Heart left ventricle (tissue), 16 donors: ENCODE measurements at regions not wholly inside any gene's neighbourhood (a gene's known extent, or its start where the extent isn't known, plus 50 kb on each side); places are given as distances from the start of the nearest gene placed in this dataset.

Experiments
- ATAC-seq, 4 donors: fragments of 200-7000 bp; cut with Tn5 transposase; one replicate each; pipeline ENCODE4 v1.9.1; 2020 to 2022; ENCODE audit warnings: moderate library complexity in 4 of 4, mild to moderate bottlenecking in 3 of 4, moderate number of reproducible peaks in 1 of 4
- DNase-seq, 5 donors: peaks; one replicate each; pipeline ENCODE4 v3.0.0-alpha.2; 2020
- H3K27ac ChIP-seq, 12 donors: fragments of 200-600 bp; sonication (generic) in 4 of 12; one replicate each; pipeline versions ENCODE4 v1.5.0 to v1.8.0; 2016 to 2022; ENCODE audit warnings: mild to moderate bottlenecking in 2 of 12
- H3K27me3 ChIP-seq, 9 donors: fragments of 200-600 bp; sonication (generic) in 2 of 9; one replicate each; pipeline versions ENCODE4 v1.5.1 to v1.8.0; 2016 to 2022; ENCODE audit warnings: mild to moderate bottlenecking in 3 of 9
- H3K36me3 ChIP-seq, 9 donors: fragments of 200-600 bp; sonication (generic) in 2 of 9; one replicate each; pipeline versions ENCODE4 v1.5.0 to v1.8.0; 2018 to 2022; ENCODE audit warnings: mild to moderate bottlenecking in 2 of 9
- H3K4me1 ChIP-seq, 12 donors: fragments of 200-600 bp; sonication (generic) in 4 of 12; one replicate each; pipeline versions ENCODE4 v1.5.0 to v1.8.0; 2016 to 2022; ENCODE audit warnings: mild to moderate bottlenecking in 3 of 12
- H3K4me3 ChIP-seq, 12 donors: fragments of 200-600 bp; sonication (generic) in 4 of 12; one replicate each; pipeline versions ENCODE4 v1.5.0 to v1.8.0; 2017 to 2022; ENCODE audit warnings: mild to moderate bottlenecking in 9 of 12, moderate library complexity in 4 of 12
- H3K9me3 ChIP-seq, 12 donors: fragments of 200-600 bp; sonication (generic) in 4 of 12; one replicate each; pipeline versions ENCODE4 v1.5.0 to v1.8.0; 2016 to 2022; ENCODE audit warnings: mild to moderate bottlenecking in 1 of 12
- POLR2A ChIP-seq, 2 donors: fragments of 450-650 bp; IDR thresholded peaks; one replicate each; pipeline ENCODE4 v1.6.1; 2017; ENCODE audit warnings: antibody characterized with exemption in 2 of 2, mild to moderate bottlenecking in 2 of 2, moderate library complexity in 2 of 2
- WGBS, 4 donors: extraction: QIAGEN DNeasy Blood & Tissue Kit in 2 of 4; methylation state at CpG; one replicate each; pipeline versions ENCODE4 v1.1.5 to v1.1.7; 2013 to 2018; 5-methylcytosine and 5-hydroxymethylcytosine counted together
- intact Hi-C, 10 donors: fragments of 100-400 bp; cut with DNase I; formaldehyde crosslinking; loops; one replicate each; pipeline versions ENCODE4 v1.11.1 to v1.14.2; 2022
- TF ChIP-seq, protein P1 (sequence below), 12 donors: fragments of 200-600 bp; sonication (generic) in 4 of 12; IDR thresholded peaks; one replicate each; pipeline versions ENCODE4 v1.5.0 to v1.8.0; 2018 to 2022; ENCODE audit warnings: antibody characterized with exemption in 12 of 12, mild to moderate bottlenecking in 5 of 12
- donor health status: ischemic (EF 13 %, LVEDD 7.1; RV severe dilation, severe dysfunction).
- donor health status: healthy with polysubstance abuse.
- donor health status: DM: no; HTN: yes; CAD: no.
- donor health status: DM: no; HTN: no; CAD: no.
- donor health status: ischemic (EF 25% LVEDD 6.9; RV normal size, moderate dysfunction).
- donor health status: ischemic (EF 25% LVEDD 5.7; RV mildly dilated, moderate dysfunction).
- donor health status: healthy.
- donor health status: DM: yes; HTN: yes; CAD: no.
- donor health status: ischemic (EF 35%, LVEDD 5.7; RV mildly dilated, moderate dysfunction).
- donor health status: nonischemic (EF 11% LVEDD 7.7; RV severe dilation, severe dysfunction).
- donor health status: DM: yes; HTN: yes; CAD: no.
- donor health status: PGD.
- donor health status: ischemic (EF 29% LVEDD 5.4; RV normal size, mild dysfunction).
- donor health status: nonischemic (EF 23%, LVEDD 6.1; RV moderate dilation, normal function).

DNA sequence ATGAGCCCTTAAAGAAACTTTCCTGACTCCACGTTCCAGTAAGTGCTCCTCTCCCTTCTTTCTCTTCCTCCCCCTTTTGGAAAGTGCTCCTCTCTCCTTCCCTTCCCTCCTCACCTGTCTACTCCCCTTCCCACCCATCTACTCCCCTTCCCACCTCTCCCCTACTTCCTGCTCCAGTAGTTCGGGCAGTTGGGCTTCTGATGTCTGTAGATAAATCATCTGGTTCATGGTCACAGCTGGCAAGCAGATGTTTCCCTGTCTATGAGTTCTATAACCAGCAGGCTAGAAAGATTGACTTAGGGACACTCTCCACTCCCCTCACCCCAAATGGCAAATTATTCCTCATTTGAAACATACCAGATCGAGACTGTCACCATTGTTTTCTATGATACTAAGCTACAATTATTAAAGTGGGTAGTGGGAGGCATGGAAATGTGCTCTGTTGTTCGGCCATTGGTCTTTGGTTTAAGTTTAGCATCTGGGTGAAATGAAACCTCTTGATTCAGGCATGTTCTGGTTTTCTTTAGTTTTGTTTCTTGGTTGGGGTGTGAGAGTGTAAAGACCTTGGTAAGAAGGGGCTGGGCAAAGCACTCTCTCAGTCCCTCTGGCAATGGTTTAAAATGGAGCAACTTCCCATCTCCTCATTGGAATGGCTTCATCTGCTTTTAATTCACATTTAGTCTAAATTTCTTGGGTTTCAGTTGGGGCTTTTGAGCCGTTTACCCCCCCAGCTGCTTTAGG is 413.2 kb upstream of the SPRED2 start:
- no peak overlapping the region for H3K27ac ChIP-seq
- no peak for TF ChIP-seq POLR2A (IDR thresholded peaks at IDR 0.05)
- TF ChIP-seq, protein P1, sequence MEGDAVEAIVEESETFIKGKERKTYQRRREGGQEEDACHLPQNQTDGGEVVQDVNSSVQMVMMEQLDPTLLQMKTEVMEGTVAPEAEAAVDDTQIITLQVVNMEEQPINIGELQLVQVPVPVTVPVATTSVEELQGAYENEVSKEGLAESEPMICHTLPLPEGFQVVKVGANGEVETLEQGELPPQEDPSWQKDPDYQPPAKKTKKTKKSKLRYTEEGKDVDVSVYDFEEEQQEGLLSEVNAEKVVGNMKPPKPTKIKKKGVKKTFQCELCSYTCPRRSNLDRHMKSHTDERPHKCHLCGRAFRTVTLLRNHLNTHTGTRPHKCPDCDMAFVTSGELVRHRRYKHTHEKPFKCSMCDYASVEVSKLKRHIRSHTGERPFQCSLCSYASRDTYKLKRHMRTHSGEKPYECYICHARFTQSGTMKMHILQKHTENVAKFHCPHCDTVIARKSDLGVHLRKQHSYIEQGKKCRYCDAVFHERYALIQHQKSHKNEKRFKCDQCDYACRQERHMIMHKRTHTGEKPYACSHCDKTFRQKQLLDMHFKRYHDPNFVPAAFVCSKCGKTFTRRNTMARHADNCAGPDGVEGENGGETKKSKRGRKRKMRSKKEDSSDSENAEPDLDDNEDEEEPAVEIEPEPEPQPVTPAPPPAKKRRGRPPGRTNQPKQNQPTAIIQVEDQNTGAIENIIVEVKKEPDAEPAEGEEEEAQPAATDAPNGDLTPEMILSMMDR (IDR thresholded peaks at IDR 0.05) = no peak

DNA sequence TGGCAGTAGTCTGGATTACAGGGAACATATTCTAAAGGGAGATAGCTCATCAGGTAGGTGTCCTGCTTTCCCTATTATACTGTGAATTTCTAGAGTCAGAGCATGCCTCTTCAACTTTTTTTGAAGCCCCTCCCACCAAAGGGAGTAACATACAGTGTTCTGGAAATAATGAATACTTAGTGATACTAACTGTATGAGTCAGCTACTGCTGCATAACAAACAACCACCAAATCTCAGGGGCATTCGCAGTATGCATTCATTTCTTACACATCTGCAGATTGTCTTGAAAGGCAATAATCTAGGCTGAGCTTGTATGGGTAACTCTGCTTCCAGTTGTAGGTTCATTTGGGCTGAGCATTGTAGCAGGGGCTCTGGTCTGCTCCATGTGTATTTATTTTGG is 409.7 kb upstream of the SPRED2 start:
- no peak for TF ChIP-seq POLR2A (IDR thresholded peaks at IDR 0.05)
- TF ChIP-seq, protein P1 (IDR thresholded peaks at IDR 0.05) = no peak
- DNase-seq (no peak), ATAC-seq (no peak)
- no peak overlapping the region for H3K4me3 ChIP-seq
- H3K9me3 ChIP-seq = peaks cover 0 to 8% (median 0%) of the 10 kb centered on the region in 12 donors
- no peak overlapping the region for H3K27ac ChIP-seq
- H3K4me1 ChIP-seq = no peaks in the 10 kb centered on the region
- intact Hi-C loops = no loop called here
- WGBS, 4 donors = 87 to 94% (median 91%) methylated on average over 1 of the region's 1 CpG
- H3K27me3 ChIP-seq = no peaks in the 10 kb centered on the region
- no peaks in the 10 kb centered on the region for H3K36me3 ChIP-seq

More for the DNA sequence above, 413.2 kb upstream of the SPRED2 start:
- ATAC-seq = no peak
- Histone ChIP-seq H3K4me1 (peaks cover 0 to 6% (median 0%) of the 10 kb centered on the region in 12 donors), H3K4me3 (no peak overlapping the region), H3K36me3 (no peaks in the 10 kb centered on the region), H3K27me3 (no peaks in the 10 kb centered on the region), H3K9me3 (peaks cover 0 to 8% (median 0%) of the 10 kb centered on the region in 12 donors)
- DNase-seq = no peak
- intact Hi-C loops = no loop called here
- 66 to 77% (median 75%) methylated on average over 5 of the region's 5 CpGs for WGBS, 4 donors

DNA sequence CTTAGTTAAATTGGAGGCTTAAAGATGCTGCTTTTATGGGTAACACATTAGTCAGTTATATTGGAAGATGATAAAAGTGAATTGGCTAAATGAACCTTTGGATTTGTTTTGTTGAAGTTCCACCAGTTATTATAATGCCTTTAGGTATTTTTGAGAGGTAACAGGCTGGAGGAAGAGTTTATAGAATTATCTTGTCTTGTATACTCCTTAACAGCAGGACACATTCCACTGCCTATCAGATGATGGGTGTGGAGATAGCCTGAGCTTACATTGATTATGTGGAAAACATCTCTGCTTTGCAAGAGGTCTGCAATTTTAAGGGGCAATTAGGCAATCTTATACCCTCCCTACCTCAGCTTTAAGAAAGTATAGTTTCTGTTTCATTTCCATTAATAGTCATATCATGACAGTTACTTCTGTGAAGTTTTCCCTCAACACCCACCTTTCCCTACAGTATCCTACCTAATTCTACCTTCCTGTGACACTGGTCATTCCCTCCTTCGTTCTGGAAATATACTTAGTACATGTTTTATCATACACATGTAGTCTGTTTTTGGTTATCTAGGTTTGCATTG is 403.7 kb upstream of the SPRED2 start:
- peaks cover 0 to 5% (median 0%) of the 10 kb centered on the region in 12 donors for H3K4me1 ChIP-seq
- 45 to 69% (median 58%) methylated on average over 1 of the region's 1 CpG for WGBS, 4 donors
- intact Hi-C loops = no loop called here

More for the DNA sequence above, 403.7 kb upstream of the SPRED2 start:
- Histone ChIP-seq H3K27ac (no peak overlapping the region), H3K9me3 (no peaks in the 10 kb centered on the region), H3K36me3 (no peaks in the 10 kb centered on the region), H3K27me3 (no peaks in the 10 kb centered on the region), H3K4me3 (no peak overlapping the region)
- TF ChIP-seq, protein P1 (IDR thresholded peaks at IDR 0.05) = no peak
- no peak for TF ChIP-seq POLR2A (IDR thresholded peaks at IDR 0.05)
- ATAC-seq = no peak
- no peak for DNase-seq
